ENCODE measurements at regions not wholly inside any gene's neighbourhood (a gene's known extent, or its start where the extent isn't known, plus 50 kb on each side); places are given as distances from the start of the nearest gene placed in this dataset.

- Histone ChIP-seq H3K27ac (ENCODE audit: low read length) (no peak overlapping the region), H3K36me3 (ENCODE audit: insufficient read depth, low read length) (no peaks in the 10 kb centered on the region), H3K4me2 (ENCODE audit: low read depth, low read length, poor library complexity, severe bottlenecking) (no peak overlapping the region), H3K9me2 (replicated peaks; ENCODE audit: insufficient read depth, low read length) (0 out of 2 replicates have a peak, but pooled peaks cover 4% of the 10 kb centered on the region), H3K9ac (ENCODE audit: low read length) (no peak overlapping the region), H4K20me1 (ENCODE audit: insufficient read depth, low read depth, low read length) (no peaks in the 10 kb centered on the region), H3K27me3 (ENCODE audit: low read length) (no peaks in the 10 kb centered on the region), H2AFZ (ENCODE audit: low read length) (no peak overlapping the region), H3K4me3 (ENCODE audit: low read length) (no peak overlapping the region), H3K4me1 (ENCODE audit: low read length) (no peaks in the 10 kb centered on the region), H3K9me3 (ENCODE audit: low read length) (no peaks in the 10 kb centered on the region), H3K79me2 (ENCODE audit: low read length) (no peaks in the 10 kb centered on the region)
- DNase-seq, result no peak
These were observed 184.8 kb downstream of the GBA3 start for GRCh38 chr4:22877486-22878052.

DNA sequence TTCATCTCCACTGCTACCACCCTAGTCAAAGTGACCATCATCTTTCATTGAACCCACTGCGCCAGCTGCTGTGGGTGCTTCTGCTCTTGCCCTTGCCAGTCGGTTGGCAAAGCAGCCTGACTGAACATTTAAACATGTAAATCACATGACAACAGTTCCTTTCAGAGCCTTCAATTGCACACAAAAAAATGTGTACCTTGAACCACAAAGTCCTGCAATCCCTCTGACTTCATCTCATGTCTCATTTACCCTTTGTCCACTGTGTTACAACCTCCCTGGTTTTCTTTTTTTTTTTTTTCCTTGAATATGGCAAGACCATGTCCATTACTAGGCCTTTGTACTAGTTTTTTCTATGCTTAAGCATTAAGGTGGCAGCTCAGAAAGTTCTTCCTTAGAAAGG, 183.5 kb downstream of the GBA3 start:
- DNase-seq, result no peak
- Histone ChIP-seq H3K27me3 (ENCODE audit: low read length) (no peaks in the 10 kb centered on the region), H3K9me2 (replicated peaks; ENCODE audit: insufficient read depth, low read length) (0 out of 2 replicates have a peak, but pooled peaks cover 4% of the 10 kb centered on the region), H2AFZ (ENCODE audit: low read length) (no peak overlapping the region), H3K79me2 (ENCODE audit: low read length) (no peaks in the 10 kb centered on the region), H3K9me3 (ENCODE audit: low read length) (no peaks in the 10 kb centered on the region), H3K27ac (ENCODE audit: low read length) (no peak overlapping the region), H3K36me3 (ENCODE audit: insufficient read depth, low read length) (no peaks in the 10 kb centered on the region), H4K20me1 (ENCODE audit: insufficient read depth, low read depth, low read length) (no peaks in the 10 kb centered on the region), H3K4me3 (ENCODE audit: low read length) (no peak overlapping the region), H3K9ac (ENCODE audit: low read length) (no peak overlapping the region), H3K4me2 (ENCODE audit: low read depth, low read length, poor library complexity, severe bottlenecking) (no peak overlapping the region), H3K4me1 (ENCODE audit: low read length) (no peaks in the 10 kb centered on the region)

- no peaks in the 10 kb centered on the region for H3K27me3 ChIP-seq (ENCODE audit: low read length)
- no peaks in the 10 kb centered on the region for H3K36me3 ChIP-seq (ENCODE audit: insufficient read depth, low read length)
- no peak overlapping the region for H3K27ac ChIP-seq (ENCODE audit: low read length)
- H3K79me2 ChIP-seq (ENCODE audit: low read length), result no peaks in the 10 kb centered on the region
- DNase-seq, result no peak
- H3K4me3 ChIP-seq (ENCODE audit: low read length), result no peak overlapping the region
- no peak overlapping the region for H3K9ac ChIP-seq (ENCODE audit: low read length)
- H3K4me2 ChIP-seq (ENCODE audit: low read depth, low read length, poor library complexity, severe bottlenecking), result no peak overlapping the region
- 0 out of 2 replicates have a peak, but pooled peaks cover 4% of the 10 kb centered on the region for H3K9me2 ChIP-seq (replicated peaks; ENCODE audit: insufficient read depth, low read length)
- H4K20me1 ChIP-seq (ENCODE audit: insufficient read depth, low read depth, low read length), result no peaks in the 10 kb centered on the region
- no peaks in the 10 kb centered on the region for H3K9me3 ChIP-seq (ENCODE audit: low read length)
- H2AFZ ChIP-seq (ENCODE audit: low read length), result no peak overlapping the region
- H3K4me1 ChIP-seq (ENCODE audit: low read length), result no peaks in the 10 kb centered on the region
These were observed 183.0 kb downstream of the GBA3 start for GRCh38 chr4:22875587-22876257.

- no peak overlapping the region for H3K9ac ChIP-seq (ENCODE audit: low read length)
- H3K27ac ChIP-seq (ENCODE audit: low read length), result no peak overlapping the region
- H2AFZ ChIP-seq (ENCODE audit: low read length), result no peak overlapping the region
- H4K20me1 ChIP-seq (ENCODE audit: insufficient read depth, low read depth, low read length), result no peaks in the 10 kb centered on the region
- no peaks in the 10 kb centered on the region for H3K36me3 ChIP-seq (ENCODE audit: insufficient read depth, low read length)
- no peaks in the 10 kb centered on the region for H3K27me3 ChIP-seq (ENCODE audit: low read length)
- H3K4me2 ChIP-seq (ENCODE audit: low read depth, low read length, poor library complexity, severe bottlenecking), result no peak overlapping the region
- no peaks in the 10 kb centered on the region for H3K4me1 ChIP-seq (ENCODE audit: low read length)
- no peaks in the 10 kb centered on the region for H3K9me2 ChIP-seq (replicated peaks; ENCODE audit: insufficient read depth, low read length)
- H3K4me3 ChIP-seq (ENCODE audit: low read length), result no peak overlapping the region
- no peak for DNase-seq
- no peaks in the 10 kb centered on the region for H3K9me3 ChIP-seq (ENCODE audit: low read length)
- no peaks in the 10 kb centered on the region for H3K79me2 ChIP-seq (ENCODE audit: low read length)
These were observed 181.7 kb downstream of the GBA3 start for GRCh38 chr4:22874334-22874912.

DNA sequence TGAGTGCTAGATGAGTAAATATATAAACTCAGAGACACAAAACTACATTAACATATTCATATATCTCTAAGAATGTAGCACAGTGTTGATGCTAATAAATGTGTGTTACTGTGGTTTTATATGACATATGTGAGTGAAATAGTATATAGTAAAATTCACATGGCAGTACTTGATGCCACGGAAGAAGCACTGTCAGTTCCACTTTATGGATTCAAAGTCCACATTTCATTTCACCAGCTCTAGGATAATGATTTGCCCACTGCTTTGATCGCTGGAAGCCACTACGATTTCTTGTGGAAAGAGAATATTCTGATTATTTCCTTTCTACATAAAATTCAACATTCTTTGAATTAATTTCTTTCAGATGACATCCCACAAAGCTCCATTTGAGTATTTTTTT, 181.2 kb downstream of the GBA3 start:
- no peak overlapping the region for H2AFZ ChIP-seq (ENCODE audit: low read length)
- no peaks in the 10 kb centered on the region for H3K9me3 ChIP-seq (ENCODE audit: low read length)

GRCh38 chr4:22870847-22871449, 178.2 kb downstream of the GBA3 start:
- Histone ChIP-seq H2AFZ (ENCODE audit: low read length) (no peak overlapping the region), H3K79me2 (ENCODE audit: low read length) (no peaks in the 10 kb centered on the region), H3K27me3 (ENCODE audit: low read length) (no peaks in the 10 kb centered on the region), H3K36me3 (ENCODE audit: insufficient read depth, low read length) (no peaks in the 10 kb centered on the region), H3K4me1 (ENCODE audit: low read length) (no peaks in the 10 kb centered on the region), H3K4me3 (ENCODE audit: low read length) (no peak overlapping the region), H3K9me2 (replicated peaks; ENCODE audit: insufficient read depth, low read length) (no peaks in the 10 kb centered on the region), H3K9me3 (ENCODE audit: low read length) (no peaks in the 10 kb centered on the region), H3K9ac (ENCODE audit: low read length) (no peak overlapping the region), H4K20me1 (ENCODE audit: insufficient read depth, low read depth, low read length) (no peaks in the 10 kb centered on the region), H3K4me2 (ENCODE audit: low read depth, low read length, poor library complexity, severe bottlenecking) (no peak overlapping the region), H3K27ac (ENCODE audit: low read length) (no peak overlapping the region)
- no peak for DNase-seq

More for the DNA sequence above, 181.2 kb downstream of the GBA3 start:
- Histone ChIP-seq H3K4me2 (ENCODE audit: low read depth, low read length, poor library complexity, severe bottlenecking) (no peak overlapping the region), H4K20me1 (ENCODE audit: insufficient read depth, low read depth, low read length) (no peaks in the 10 kb centered on the region), H3K27me3 (ENCODE audit: low read length) (no peaks in the 10 kb centered on the region), H3K9me2 (replicated peaks; ENCODE audit: insufficient read depth, low read length) (no peaks in the 10 kb centered on the region), H3K4me3 (ENCODE audit: low read length) (no peak overlapping the region), H3K36me3 (ENCODE audit: insufficient read depth, low read length) (no peaks in the 10 kb centered on the region), H3K9ac (ENCODE audit: low read length) (no peak overlapping the region), H3K27ac (ENCODE audit: low read length) (no peak overlapping the region), H3K4me1 (ENCODE audit: low read length) (no peaks in the 10 kb centered on the region), H3K79me2 (ENCODE audit: low read length) (no peaks in the 10 kb centered on the region)
- no peak for DNase-seq

- Histone ChIP-seq H3K9me3 (ENCODE audit: low read length) (no peaks in the 10 kb centered on the region), H3K79me2 (ENCODE audit: low read length) (no peaks in the 10 kb centered on the region), H3K9ac (ENCODE audit: low read length) (no peak overlapping the region), H4K20me1 (ENCODE audit: insufficient read depth, low read depth, low read length) (no peaks in the 10 kb centered on the region), H3K27ac (ENCODE audit: low read length) (no peak overlapping the region), H3K27me3 (ENCODE audit: low read length) (no peaks in the 10 kb centered on the region), H3K4me3 (ENCODE audit: low read length) (no peak overlapping the region), H3K36me3 (ENCODE audit: insufficient read depth, low read length) (no peaks in the 10 kb centered on the region), H3K4me1 (ENCODE audit: low read length) (no peaks in the 10 kb centered on the region), H3K4me2 (ENCODE audit: low read depth, low read length, poor library complexity, severe bottlenecking) (no peak overlapping the region), H2AFZ (ENCODE audit: low read length) (no peak overlapping the region), H3K9me2 (replicated peaks; ENCODE audit: insufficient read depth, low read length) (no peaks in the 10 kb centered on the region)
- peak; percentile 46 for DNase-seq
These were observed 176.5 kb downstream of the GBA3 start for GRCh38 chr4:22869235-22869634.
